Amniotic epithelial cell (primary cell): ENCODE measurements at regions not wholly inside any gene's neighbourhood (a gene's known extent, or its start where the extent isn't known, plus 50 kb on each side); places are given as distances from the start of the nearest gene placed in this dataset.
"Not testable (repeated sequence)": the region's sequence is repeated elsewhere in the genome, so short reads cannot be mapped to it uniquely, and the experiment has no call there.

Experiments used
- DNase-seq: peaks from one replicate; pipeline ENCODE4 v3.0.0-alpha.2; 2010; ENCODE audit warnings: low read depth

DNA sequence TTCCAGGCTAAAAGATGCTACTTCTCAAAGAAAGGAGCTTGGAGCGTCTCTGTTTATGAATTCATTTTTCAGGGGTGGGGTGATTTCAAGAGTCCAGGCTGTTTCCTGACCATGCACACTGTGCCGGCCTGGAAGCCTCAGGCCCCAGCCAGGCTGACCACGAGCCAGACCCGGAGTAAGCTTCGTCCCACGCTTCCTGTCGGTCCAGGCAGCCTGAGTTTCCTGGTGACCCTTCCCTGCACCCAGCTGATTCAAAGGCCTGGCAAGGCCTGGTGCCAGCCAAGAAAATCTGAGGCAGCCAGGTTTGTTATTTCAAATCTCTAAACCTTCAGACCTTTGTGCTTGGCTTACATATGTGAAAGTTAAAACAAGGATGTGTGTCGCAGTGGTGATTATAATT is 62.1 kb upstream of the SMURF2 start:
- DNase-seq: peak; percentile 67

DNA sequence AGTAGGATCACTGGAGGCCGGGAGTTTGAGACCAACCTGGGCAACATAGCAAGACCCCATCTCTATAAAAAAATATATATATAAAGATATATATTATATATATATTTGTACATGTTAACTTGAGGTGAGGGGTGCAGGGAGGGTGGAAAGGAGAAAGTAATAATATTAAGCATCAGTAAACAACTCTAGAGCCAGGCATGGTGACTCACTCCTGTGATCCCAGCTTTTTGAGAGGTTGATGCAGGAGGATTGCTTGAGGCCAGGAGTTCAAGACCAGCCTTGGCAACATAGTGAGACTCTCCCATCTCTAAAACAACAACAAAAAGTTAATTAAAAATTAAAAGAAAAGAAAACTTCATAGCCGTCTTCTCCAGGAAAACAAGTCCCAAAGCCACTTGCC is 61.7 kb upstream of the SMURF2 start:
- no peak for DNase-seq

DNA sequence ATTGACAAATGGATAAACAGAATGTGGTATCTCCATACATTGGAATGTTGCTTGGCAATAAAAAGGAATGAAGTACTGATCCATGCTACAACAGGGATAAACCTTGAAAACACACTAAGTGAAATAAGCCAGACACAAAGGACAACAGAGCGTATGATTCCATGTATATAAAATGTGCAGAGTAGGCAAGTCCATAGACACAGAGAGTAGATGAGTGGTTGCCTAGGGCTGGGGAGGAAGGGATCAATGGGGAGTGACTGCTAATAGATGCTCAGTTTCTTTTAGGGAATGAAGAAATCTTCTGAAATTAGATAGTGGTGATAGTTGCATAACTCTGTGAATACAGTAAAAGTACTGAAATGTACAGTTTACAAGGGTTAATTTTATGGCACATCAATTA is 59.4 kb upstream of the SMURF2 start:
- not testable (repeated sequence) for DNase-seq

DNA sequence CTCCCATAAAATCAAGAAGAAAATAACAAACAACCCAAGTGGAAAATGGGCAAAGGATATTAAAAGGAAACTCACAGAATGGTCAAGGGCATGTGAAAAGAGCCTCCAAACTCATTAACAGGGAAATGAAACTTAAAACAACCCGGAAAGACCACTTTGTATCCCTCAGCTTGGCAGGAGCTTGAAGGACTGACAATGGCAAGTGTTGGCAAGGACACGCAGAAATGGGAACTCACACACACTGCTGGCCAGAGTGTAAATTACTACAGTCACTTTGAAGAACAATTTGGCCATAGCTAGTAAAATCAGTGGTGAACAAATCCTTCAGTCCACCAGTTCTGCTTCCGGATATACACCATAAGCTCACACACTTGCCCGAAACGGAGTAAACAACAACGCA is 58.1 kb upstream of the SMURF2 start:
- not testable (repeated sequence) for DNase-seq

DNA sequence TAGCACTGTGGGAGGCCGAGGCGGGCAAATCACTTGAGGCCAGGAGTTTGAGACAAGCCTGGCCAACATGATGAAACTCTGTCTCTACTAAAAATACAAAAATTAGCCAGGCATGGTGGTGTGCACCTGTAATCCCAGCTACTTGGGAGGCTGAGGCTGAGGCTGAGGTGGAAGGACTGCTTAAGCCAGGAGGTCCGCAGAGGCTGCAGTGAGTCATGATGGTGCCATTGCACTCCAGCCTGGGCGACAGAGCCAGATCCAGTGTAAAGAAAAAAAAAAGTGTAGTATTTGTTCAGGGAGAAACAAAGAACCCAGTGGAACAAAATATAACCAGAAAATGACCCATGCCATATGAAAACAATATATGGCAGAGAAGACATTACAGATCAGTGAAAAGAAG is 57.4 kb upstream of the SMURF2 start:
- DNase-seq: not testable (repeated sequence)

DNA sequence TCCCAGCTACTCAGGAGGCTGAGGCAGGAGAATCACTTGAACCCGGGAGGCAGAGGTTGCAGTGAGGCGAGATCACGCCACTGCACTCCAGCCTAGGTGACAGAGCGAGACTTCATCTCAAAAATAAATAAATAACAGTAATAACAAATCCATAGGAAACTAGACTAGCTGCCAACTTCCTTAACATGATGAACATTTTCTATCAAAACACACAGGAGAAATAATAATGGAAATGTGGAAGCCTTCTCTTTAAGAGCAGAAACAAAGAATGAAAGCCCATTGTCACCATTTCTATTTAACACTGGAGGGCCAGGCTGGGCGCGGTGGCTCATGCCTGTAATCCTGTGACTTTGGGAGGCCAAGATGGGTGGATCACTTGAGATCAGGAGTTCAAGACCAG is 56.7 kb upstream of the SMURF2 start:
- not testable (repeated sequence) for DNase-seq

DNA sequence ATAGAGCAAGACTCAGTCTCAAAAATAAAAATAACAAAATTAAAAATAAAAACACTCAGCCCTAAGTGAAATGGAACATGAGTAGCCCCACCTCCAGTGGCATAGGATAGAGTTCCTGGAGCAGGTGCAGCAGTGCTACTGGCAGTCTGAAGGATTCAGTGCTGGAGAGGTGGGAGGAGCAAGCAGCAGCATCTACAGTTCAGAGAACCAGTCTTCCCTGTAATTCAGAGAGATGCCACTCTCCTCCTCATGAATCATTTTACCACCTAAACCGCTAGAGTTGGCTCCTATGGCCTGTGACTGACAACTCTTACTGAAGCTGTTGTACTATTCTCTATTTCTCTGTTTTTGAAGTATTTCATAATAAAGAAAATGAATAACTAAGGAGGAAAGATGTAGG is 56.0 kb upstream of the SMURF2 start:
- no peak for DNase-seq

DNA sequence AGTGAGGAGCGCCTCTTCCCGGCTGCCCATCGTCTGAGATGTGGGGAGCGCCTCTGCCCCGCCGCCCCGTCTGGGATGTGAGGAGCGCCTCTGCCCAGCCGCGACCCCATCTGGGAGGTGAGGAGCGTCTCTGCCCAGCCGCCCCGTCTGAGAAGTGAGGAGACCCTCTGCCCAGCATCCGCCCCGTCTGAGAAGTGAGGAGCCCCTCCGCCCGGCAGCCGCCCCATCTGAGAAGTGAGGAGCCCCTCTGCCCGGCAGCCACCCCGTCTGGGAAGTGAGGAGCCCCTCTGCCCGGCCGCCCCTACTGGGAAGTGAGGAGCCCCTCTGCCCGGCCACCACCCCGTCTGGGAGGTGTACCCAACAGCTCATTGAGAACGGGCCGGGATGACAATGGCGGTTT is 54.4 kb upstream of the SMURF2 start:
- not testable (repeated sequence) for DNase-seq

DNA sequence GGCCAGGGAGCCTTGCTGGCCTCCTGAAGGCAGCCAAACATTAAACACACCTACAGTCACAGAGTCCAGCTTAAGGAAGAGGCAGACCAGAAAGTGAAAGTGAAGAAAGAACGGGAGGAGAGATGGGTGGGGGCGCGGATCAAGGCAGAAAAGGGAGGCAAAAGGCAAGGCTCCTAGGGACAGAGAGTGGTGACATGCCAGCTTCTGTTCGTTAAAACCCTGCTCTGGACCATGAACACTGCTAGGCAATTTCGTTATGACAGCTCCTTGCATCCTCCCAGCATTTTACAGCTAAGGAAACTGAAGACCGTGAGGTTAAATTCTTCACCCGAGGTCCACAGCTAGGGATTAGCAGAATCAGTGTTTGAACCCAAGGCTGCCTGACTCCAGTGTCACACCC is 51.7 kb upstream of the SMURF2 start:
- not testable (repeated sequence) for DNase-seq

DNA sequence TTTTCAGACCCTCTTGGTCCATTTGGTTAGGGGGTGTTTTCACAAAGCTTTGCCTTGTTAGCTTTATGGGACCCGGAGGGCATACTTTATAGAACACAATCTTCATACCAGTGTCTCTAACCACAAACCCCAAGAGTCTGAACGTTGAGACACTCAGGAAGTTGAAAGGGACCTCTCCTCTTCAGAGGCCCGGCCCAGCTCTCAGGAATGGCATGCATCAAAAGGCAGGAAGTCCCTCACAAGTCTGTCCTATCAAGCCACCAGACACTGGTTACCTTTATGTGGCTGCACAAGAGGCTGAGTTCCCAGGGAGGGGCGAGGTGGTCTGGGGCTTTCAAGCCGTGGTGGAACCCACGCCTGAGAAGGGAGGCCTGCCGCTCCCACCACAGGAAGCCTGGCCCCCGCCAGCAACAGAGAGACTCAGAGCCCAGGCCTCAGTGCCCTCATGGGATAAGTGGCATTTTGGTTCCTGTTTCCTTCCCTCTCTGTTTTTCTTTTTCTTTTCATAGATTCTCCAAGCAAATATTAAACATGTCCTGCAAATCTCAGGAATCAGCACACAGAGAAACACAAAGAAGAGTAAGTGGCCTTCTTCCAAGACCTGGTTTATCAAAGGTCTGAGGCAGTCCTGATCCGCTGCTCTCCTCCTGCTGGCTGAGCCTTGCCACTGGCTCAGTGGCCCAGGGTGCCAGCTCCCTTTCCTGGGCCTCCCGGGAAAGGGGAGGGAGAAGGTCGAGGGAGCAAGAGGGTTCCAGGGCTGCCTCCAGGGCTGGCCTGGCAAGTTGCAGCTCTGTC is 50.6 kb upstream of the SMURF2 start:
- not testable (repeated sequence) for DNase-seq
